ENCODE measurements at regions not wholly inside any gene's neighbourhood (a gene's known extent, or its start where the extent isn't known, plus 50 kb on each side); places are given as distances from the start of the nearest gene placed in this dataset.

DNA sequence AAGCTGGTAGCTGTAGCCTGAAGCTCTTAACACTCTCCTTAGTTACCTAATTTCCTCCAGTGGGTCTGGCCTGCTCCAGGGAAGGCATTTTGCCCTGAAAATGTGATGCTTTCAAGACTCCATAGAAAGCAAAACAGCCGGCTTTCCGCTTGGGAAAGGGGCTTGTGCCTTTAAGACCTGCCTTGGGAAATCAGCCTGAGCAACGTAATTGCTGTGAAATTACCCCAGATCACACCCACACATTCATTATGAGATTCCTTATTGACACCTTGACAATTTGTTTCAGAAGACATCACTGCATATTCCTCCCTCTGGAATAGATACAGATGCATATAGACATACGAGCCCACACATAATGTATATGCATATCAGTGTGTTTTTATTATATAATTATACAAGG is 190.5 kb upstream of the SKOR2 start:
- H3K23ac ChIP-seq (ENCODE audit: low read length): no peak overlapping the region
- no peaks in the 10 kb centered on the region for H3K4me1 ChIP-seq (ENCODE audit: control insufficient read depth, low read depth, low read length)
- no peaks in the 10 kb centered on the region for H3K79me2 ChIP-seq (ENCODE audit: control insufficient read depth, insufficient read depth, low read length)
- no peaks in the 10 kb centered on the region for H3K79me1 ChIP-seq (ENCODE audit: low read length)
- H4K8ac ChIP-seq (ENCODE audit: low read depth, low read length): no peak overlapping the region
- H2BK15ac ChIP-seq (replicated peaks; ENCODE audit: low read depth): no peak overlapping the region
- no peak overlapping the region for H3K27ac ChIP-seq (ENCODE audit: low read depth, low read length)
- no peak overlapping the region for H3K18ac ChIP-seq (ENCODE audit: low read length)
- H3K4me2 ChIP-seq (ENCODE audit: low read length): no peak overlapping the region
- no peak overlapping the region for H3K9ac ChIP-seq (ENCODE audit: low read length)
- H2AK5ac ChIP-seq (ENCODE audit: low read length): no peak overlapping the region
- no peak overlapping the region for H4K5ac ChIP-seq (ENCODE audit: low read length)
- H2BK5ac ChIP-seq (ENCODE audit: low read length): no peak overlapping the region
- no peak overlapping the region for H3K4ac ChIP-seq (ENCODE audit: low read depth, low read length)
- H3K36me3 ChIP-seq (ENCODE audit: control insufficient read depth, insufficient read depth, low read length): no peaks in the 10 kb centered on the region
- H3K4me3 ChIP-seq (ENCODE audit: low read length): no peak overlapping the region
- H3K56ac ChIP-seq (ENCODE audit: low read length): no peak overlapping the region
- no CpG with 5 or more reads among the region's 4 CpGs for WGBS (ENCODE audit: extremely low coverage, insufficient coverage, low lambda C conversion rate)
- no peak overlapping the region for H2BK120ac ChIP-seq (ENCODE audit: low read depth, low read length)
- DNase-seq: no peak
- H3K27me3 ChIP-seq (ENCODE audit: insufficient read depth, low read length, poor library complexity): no peaks in the 10 kb centered on the region

GRCh38 chr18:47438001-47438400 is 186.5 kb upstream of the SKOR2 start:
- Histone ChIP-seq H3K56ac (ENCODE audit: low read length) (no peak overlapping the region), H3K79me2 (ENCODE audit: control insufficient read depth, insufficient read depth, low read length) (no peaks in the 10 kb centered on the region), H2BK5ac (ENCODE audit: low read length) (no peak overlapping the region), H4K5ac (ENCODE audit: low read length) (no peak overlapping the region), H3K36me3 (ENCODE audit: control insufficient read depth, insufficient read depth, low read length) (no peaks in the 10 kb centered on the region), H3K27ac (ENCODE audit: low read depth, low read length) (no peak overlapping the region), H2BK120ac (ENCODE audit: low read depth, low read length) (no peak overlapping the region), H3K4me3 (ENCODE audit: low read length) (no peak overlapping the region), H3K18ac (ENCODE audit: low read length) (no peak overlapping the region), H2BK15ac (replicated peaks; ENCODE audit: low read depth) (no peak overlapping the region), H4K8ac (ENCODE audit: low read depth, low read length) (no peak overlapping the region), H3K4me1 (ENCODE audit: control insufficient read depth, low read depth, low read length) (no peaks in the 10 kb centered on the region), H3K27me3 (ENCODE audit: insufficient read depth, low read length, poor library complexity) (no peaks in the 10 kb centered on the region), H3K79me1 (ENCODE audit: low read length) (no peaks in the 10 kb centered on the region), H3K4me2 (ENCODE audit: low read length) (no peak overlapping the region), H3K4ac (ENCODE audit: low read depth, low read length) (no peak overlapping the region), H2AK5ac (ENCODE audit: low read length) (no peak overlapping the region), H3K23ac (ENCODE audit: low read length) (no peak overlapping the region), H3K9ac (ENCODE audit: low read length) (no peak overlapping the region)
- DNase-seq: no peak

GRCh38 chr18:47436871-47437270 is 185.4 kb upstream of the SKOR2 start:
- Histone ChIP-seq H3K27ac (ENCODE audit: low read depth, low read length) (no peak overlapping the region), H3K4me3 (ENCODE audit: low read length) (no peak overlapping the region), H2BK15ac (replicated peaks; ENCODE audit: low read depth) (no peak overlapping the region), H3K79me2 (ENCODE audit: control insufficient read depth, insufficient read depth, low read length) (no peaks in the 10 kb centered on the region), H4K8ac (ENCODE audit: low read depth, low read length) (no peak overlapping the region), H4K5ac (ENCODE audit: low read length) (no peak overlapping the region), H3K9ac (ENCODE audit: low read length) (no peak overlapping the region), H3K27me3 (ENCODE audit: insufficient read depth, low read length, poor library complexity) (no peaks in the 10 kb centered on the region), H2AK5ac (ENCODE audit: low read length) (no peak overlapping the region), H3K4ac (ENCODE audit: low read depth, low read length) (no peak overlapping the region), H3K4me2 (ENCODE audit: low read length) (no peak overlapping the region), H3K79me1 (ENCODE audit: low read length) (no peaks in the 10 kb centered on the region), H3K18ac (ENCODE audit: low read length) (no peak overlapping the region), H3K56ac (ENCODE audit: low read length) (no peak overlapping the region), H3K4me1 (ENCODE audit: control insufficient read depth, low read depth, low read length) (no peaks in the 10 kb centered on the region), H2BK5ac (ENCODE audit: low read length) (no peak overlapping the region), H2BK120ac (ENCODE audit: low read depth, low read length) (no peak overlapping the region), H3K23ac (ENCODE audit: low read length) (no peak overlapping the region), H3K36me3 (ENCODE audit: control insufficient read depth, insufficient read depth, low read length) (no peaks in the 10 kb centered on the region)
- DNase-seq: peak; percentile 19
- WGBS (ENCODE audit: extremely low coverage, insufficient coverage, low lambda C conversion rate): no CpG with 5 or more reads among the region's 1 CpG

GRCh38 chr18:47434214-47434746 is 182.8 kb upstream of the SKOR2 start:
- Histone ChIP-seq H3K23ac (ENCODE audit: low read length) (no peak overlapping the region), H3K27me3 (ENCODE audit: insufficient read depth, low read length, poor library complexity) (no peaks in the 10 kb centered on the region), H3K4ac (ENCODE audit: low read depth, low read length) (no peak overlapping the region), H3K79me1 (ENCODE audit: low read length) (no peaks in the 10 kb centered on the region), H3K18ac (ENCODE audit: low read length) (no peak overlapping the region), H3K27ac (ENCODE audit: low read depth, low read length) (no peak overlapping the region), H3K9ac (ENCODE audit: low read length) (no peak overlapping the region), H3K4me3 (ENCODE audit: low read length) (no peak overlapping the region), H4K5ac (ENCODE audit: low read length) (no peak overlapping the region), H2BK120ac (ENCODE audit: low read depth, low read length) (no peak overlapping the region), H3K79me2 (ENCODE audit: control insufficient read depth, insufficient read depth, low read length) (no peaks in the 10 kb centered on the region), H2AK5ac (ENCODE audit: low read length) (no peak overlapping the region), H3K56ac (ENCODE audit: low read length) (no peak overlapping the region), H3K4me2 (ENCODE audit: low read length) (no peak overlapping the region), H3K36me3 (ENCODE audit: control insufficient read depth, insufficient read depth, low read length) (no peaks in the 10 kb centered on the region), H3K4me1 (ENCODE audit: control insufficient read depth, low read depth, low read length) (no peaks in the 10 kb centered on the region), H4K8ac (ENCODE audit: low read depth, low read length) (no peak overlapping the region), H2BK5ac (ENCODE audit: low read length) (no peak overlapping the region), H2BK15ac (replicated peaks; ENCODE audit: low read depth) (no peak overlapping the region)
- no CpG with 5 or more reads among the region's 1 CpG for WGBS (ENCODE audit: extremely low coverage, insufficient coverage, low lambda C conversion rate)
- no peak for DNase-seq

GRCh38 chr18:47427923-47428637 is 176.6 kb upstream of the SKOR2 start:
- Histone ChIP-seq H2BK15ac (replicated peaks; ENCODE audit: low read depth) (no peak overlapping the region), H3K23ac (ENCODE audit: low read length) (no peak overlapping the region), H4K8ac (ENCODE audit: low read depth, low read length) (no peak overlapping the region), H3K4me1 (ENCODE audit: control insufficient read depth, low read depth, low read length) (no peaks in the 10 kb centered on the region), H3K27ac (ENCODE audit: low read depth, low read length) (no peak overlapping the region), H2BK120ac (ENCODE audit: low read depth, low read length) (no peak overlapping the region), H3K36me3 (ENCODE audit: control insufficient read depth, insufficient read depth, low read length) (no peaks in the 10 kb centered on the region), H3K4me2 (ENCODE audit: low read length) (no peak overlapping the region), H3K27me3 (ENCODE audit: insufficient read depth, low read length, poor library complexity) (no peaks in the 10 kb centered on the region), H3K9ac (ENCODE audit: low read length) (no peak overlapping the region), H3K56ac (ENCODE audit: low read length) (no peak overlapping the region), H3K79me1 (ENCODE audit: low read length) (no peaks in the 10 kb centered on the region), H4K5ac (ENCODE audit: low read length) (no peak overlapping the region), H2AK5ac (ENCODE audit: low read length) (no peak overlapping the region), H3K18ac (ENCODE audit: low read length) (no peak overlapping the region), H3K4ac (ENCODE audit: low read depth, low read length) (no peak overlapping the region), H2BK5ac (ENCODE audit: low read length) (no peak overlapping the region), H3K4me3 (ENCODE audit: low read length) (no peak overlapping the region), H3K79me2 (ENCODE audit: control insufficient read depth, insufficient read depth, low read length) (no peaks in the 10 kb centered on the region)
- DNase-seq: no peak
- no CpG with 5 or more reads among the region's 10 CpGs for WGBS (ENCODE audit: extremely low coverage, insufficient coverage, low lambda C conversion rate)

DNA sequence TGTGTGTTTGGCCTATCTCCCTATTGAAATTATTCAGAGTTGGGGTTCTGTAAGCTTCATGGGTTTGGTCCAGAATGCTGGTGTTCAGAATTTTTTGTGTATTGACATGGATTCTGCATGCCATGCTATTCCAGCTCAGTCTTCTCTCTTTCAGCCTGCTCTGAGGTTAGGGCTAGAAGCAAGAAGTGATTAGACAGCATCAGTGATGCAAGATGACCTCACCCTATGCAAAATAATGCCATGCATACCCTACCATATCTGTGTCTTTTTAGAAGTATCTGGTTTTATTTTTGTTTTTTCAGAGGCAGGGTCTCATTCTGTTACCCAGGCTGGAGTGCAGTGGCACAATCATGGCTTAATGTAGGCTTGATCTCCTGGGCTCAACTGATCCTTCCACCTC is 175.6 kb upstream of the SKOR2 start:
- Histone ChIP-seq H3K4ac (ENCODE audit: low read depth, low read length) (no peak overlapping the region), H2BK5ac (ENCODE audit: low read length) (no peak overlapping the region), H4K5ac (ENCODE audit: low read length) (no peak overlapping the region), H3K23ac (ENCODE audit: low read length) (no peak overlapping the region), H2AK5ac (ENCODE audit: low read length) (no peak overlapping the region), H3K27me3 (ENCODE audit: insufficient read depth, low read length, poor library complexity) (no peaks in the 10 kb centered on the region), H4K8ac (ENCODE audit: low read depth, low read length) (no peak overlapping the region), H3K4me2 (ENCODE audit: low read length) (no peak overlapping the region), H3K27ac (ENCODE audit: low read depth, low read length) (no peak overlapping the region), H3K79me2 (ENCODE audit: control insufficient read depth, insufficient read depth, low read length) (no peaks in the 10 kb centered on the region), H3K56ac (ENCODE audit: low read length) (no peak overlapping the region), H3K4me3 (ENCODE audit: low read length) (no peak overlapping the region), H3K9ac (ENCODE audit: low read length) (no peak overlapping the region), H3K4me1 (ENCODE audit: control insufficient read depth, low read depth, low read length) (no peaks in the 10 kb centered on the region), H3K36me3 (ENCODE audit: control insufficient read depth, insufficient read depth, low read length) (no peaks in the 10 kb centered on the region), H3K18ac (ENCODE audit: low read length) (no peak overlapping the region), H2BK120ac (ENCODE audit: low read depth, low read length) (no peak overlapping the region), H2BK15ac (replicated peaks; ENCODE audit: low read depth) (no peak overlapping the region), H3K79me1 (ENCODE audit: low read length) (no peaks in the 10 kb centered on the region)
- no peak for DNase-seq

Data from mesendoderm (in vitro differentiated cells).